ENCODE measurements at regions not wholly inside any gene's neighbourhood (a gene's known extent, or its start where the extent isn't known, plus 50 kb on each side); places are given as distances from the start of the nearest gene placed in this dataset.

DNA sequence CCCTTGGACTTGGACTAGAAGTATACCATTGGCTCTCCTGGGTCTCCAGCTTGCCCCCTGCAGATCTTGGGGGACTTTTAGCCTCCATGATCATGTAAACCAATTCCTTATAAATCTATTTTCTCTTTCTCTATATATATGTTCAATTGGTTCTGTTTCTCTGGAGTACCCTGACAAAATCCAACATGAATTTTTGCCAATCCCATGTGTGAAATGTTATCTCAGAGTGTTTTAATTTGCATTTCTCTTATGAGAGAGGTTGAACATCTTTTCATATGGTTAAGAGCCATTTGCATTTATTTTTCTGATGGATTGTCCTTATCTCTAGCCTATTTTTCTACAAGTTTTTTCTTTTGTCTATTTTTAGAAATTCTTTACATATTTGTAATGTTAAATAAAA is 131.7 kb upstream of the NEO1 start:
- DNase-seq (ENCODE audit: low read depth in 2 of 2) = no peak

DNA sequence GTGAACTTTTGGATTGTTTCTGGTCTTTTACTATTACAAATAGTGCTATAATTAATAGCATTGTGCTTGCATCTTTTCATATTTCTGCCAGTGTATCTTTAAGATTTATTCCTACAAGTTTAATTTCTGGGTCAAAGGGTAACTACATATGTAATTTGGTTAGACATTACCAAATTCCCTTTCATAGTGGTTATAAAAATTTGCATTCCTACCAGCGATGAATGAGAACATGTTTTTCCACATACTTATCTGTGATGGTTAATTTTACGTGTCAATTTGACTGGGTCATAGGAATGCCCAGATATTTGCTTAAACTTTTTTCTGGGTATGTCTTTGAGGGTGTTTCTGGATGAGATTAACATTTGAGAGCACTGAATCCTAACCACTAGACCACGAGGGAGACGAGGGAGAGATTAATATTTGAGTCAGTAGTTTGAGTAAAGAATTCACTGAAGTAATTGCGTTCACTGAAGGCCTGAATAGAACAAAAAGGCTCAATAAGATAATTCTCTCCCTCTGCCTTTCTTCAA is 132.3 kb upstream of the NEO1 start:
- DNase-seq (ENCODE audit: low read depth in 2 of 2) = no peak

DNA sequence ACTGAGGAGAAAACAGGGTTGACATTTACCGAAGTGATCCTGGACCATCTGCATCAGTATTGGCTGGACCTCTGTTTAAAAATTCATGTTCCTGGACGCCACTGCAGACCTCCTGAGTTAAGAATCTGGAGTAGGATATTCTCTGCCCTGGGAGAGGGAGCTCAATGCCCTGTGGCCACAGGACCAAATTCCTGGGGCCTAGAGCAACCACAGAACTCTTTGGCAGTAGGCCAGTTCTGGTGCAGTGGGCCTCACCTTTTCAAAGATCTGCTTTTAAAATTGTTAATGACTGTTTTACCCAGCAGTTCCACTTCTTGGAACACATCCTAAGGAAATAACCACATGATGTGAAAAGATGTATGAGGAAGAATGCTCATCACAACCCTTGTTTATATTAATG is 133.3 kb upstream of the ADPGK start:
- no peak for DNase-seq (ENCODE audit: low read depth in 2 of 2)

DNA sequence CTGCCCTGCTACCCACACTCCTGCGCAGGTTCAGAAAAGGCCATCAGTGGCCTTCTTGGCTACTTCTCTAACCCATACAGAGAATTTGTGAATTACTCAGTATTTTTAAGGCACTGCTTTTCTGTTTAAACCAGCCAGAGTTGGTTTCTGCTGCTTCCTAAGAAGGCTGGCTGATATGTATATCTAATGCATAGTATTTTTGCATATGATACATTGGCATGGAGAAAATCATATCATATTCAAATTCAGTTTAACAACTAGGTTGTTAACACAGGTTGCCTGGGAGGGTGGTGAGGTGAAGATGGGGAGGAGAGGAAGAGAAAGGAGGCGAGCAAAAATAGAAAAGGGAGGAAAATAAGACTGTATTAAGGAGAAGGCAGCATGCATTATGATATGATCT is 132.8 kb upstream of the ADPGK start:
- no peak for DNase-seq (ENCODE audit: low read depth in 2 of 2)

DNA sequence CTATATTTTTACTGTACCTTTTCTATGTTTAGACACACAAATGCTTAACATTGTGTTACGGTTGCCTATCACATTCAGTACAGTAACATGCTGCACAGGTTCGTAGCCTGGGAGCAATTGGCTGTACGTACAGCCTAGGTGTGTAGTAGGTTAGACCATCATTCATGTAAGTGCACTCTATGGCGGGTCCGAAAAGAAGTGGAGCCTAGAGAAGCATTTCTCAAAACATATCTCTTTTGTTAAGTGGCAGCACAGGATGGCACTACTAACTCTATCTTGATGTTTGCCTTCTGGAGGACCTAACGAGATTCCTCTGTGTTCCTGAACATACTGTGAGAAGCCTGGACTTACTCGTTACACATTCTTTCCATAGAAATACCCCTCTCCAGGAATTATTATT is 132.3 kb upstream of the ADPGK start:
- DNase-seq (ENCODE audit: low read depth in 2 of 2) = no peak

DNA sequence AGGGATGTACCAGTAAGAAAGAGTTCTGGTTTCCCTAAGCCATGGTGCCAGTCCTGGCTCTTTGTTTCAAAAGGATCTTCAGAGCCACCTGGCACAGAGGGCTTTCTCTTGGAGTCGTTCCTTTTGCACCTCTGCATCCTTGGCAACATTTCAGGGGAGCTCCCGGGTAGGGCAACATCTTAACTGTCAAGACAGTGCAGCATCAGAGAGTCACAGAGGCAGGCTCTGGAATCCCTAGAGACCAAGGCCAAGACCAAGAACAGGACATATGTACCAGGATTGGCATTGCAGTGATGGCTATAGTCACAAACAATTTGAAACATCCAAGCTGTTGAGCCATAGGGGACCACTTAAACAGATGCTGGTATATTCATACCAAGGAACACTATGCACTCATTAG is 129.4 kb upstream of the ADPGK start:
- no peak for DNase-seq (ENCODE audit: low read depth in 2 of 2)

DNA sequence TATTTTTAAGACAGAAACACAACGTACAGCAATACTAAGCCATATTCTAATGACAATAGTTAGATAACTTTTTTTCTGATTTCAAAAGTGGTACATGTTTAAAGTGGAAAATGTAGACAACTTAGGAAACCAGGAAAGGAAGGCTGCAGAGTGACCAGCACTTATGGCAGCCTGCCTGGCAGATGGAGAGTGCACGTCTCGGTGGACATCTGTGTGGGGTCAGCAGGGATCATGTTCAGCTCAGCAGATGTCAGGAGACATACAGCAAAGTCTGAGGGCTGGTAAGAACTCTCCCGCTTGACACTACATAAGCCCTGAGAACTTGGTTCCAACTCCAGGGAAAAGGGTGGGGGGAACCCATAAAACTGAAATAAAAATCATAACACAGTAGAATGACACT is 128.6 kb upstream of the ADPGK start:
- DNase-seq (ENCODE audit: low read depth in 2 of 2) = no peak

DNA sequence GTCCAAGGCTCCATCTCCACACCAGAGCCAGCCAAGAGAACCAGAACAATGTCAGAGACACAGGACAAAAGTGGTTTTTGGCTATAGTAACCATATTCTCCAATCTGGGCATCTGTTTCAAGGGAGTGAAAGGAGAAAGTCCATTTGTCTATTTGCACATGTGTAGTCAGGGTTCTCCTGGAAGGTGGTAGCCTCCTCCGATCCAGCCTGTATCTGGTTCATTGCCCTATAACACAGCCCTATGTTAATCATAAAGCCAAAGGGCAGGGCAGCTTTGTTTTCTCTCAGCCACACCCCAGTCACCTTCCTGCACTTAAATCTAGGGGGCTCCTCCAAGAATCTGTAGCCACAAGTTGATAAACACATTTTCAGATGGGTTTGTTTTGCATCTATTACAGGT is 128.1 kb upstream of the ADPGK start:
- no peak for DNase-seq (ENCODE audit: low read depth in 2 of 2)

DNA sequence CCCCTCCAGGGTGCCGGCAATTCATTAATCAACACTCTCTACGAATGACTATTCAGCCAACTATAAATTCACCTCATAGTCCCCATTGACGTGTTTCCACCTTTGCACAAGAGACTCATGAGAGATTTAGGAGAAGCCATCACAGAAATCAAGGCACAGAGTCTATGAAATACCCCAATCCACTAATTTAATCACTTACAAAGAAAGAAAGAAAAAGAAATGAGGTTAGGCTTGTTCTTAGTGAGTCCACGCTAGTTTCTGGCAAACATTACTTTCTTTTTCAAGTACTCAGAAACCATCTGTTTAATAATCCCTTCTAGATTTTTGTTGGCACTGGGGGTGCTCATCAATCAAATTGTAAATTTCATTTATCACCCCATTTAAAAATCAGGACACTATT is 125.2 kb upstream of the ADPGK start:
- no peak for DNase-seq (ENCODE audit: low read depth in 2 of 2)

DNA sequence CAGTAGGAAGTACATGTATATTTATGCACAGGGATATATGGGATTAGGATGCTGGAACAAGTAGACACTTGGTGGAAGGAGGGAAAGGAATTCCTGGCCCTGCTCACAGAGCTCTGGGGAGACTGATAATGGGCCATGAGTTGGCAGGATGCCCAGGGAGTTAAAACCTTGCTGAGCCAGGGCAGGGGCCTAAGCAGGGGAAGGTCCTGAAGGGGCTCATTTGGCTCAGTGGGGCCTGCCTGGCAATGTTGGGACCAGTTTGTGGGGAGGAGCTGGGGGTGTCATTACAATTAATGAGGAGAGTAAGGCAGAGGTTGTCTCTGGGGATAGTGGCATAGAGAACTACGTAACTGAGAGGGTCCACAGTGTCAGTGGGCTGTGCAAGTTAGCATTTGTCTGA is 124.2 kb upstream of the ADPGK start:
- DNase-seq (ENCODE audit: low read depth in 2 of 2) = no peak

DNA sequence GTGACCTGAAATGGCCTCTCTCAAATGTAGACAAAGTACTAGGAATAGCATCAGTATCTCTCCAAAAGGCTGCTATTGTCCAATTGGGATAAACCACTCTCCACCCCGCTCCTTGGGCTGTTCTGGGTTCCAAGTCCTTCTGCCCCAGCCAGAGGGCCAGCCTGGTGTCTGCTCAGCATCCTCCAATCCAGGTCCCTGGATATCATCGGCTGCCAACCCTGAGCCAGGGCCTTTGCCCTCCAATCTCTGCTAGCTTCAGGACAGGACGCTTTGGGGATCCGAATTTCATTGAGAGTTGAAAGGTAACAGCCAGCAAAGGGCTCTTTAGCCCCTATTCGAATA is 119.3 kb upstream of the ADPGK start:
- DNase-seq (ENCODE audit: low read depth in 2 of 2) = no peak

DNA sequence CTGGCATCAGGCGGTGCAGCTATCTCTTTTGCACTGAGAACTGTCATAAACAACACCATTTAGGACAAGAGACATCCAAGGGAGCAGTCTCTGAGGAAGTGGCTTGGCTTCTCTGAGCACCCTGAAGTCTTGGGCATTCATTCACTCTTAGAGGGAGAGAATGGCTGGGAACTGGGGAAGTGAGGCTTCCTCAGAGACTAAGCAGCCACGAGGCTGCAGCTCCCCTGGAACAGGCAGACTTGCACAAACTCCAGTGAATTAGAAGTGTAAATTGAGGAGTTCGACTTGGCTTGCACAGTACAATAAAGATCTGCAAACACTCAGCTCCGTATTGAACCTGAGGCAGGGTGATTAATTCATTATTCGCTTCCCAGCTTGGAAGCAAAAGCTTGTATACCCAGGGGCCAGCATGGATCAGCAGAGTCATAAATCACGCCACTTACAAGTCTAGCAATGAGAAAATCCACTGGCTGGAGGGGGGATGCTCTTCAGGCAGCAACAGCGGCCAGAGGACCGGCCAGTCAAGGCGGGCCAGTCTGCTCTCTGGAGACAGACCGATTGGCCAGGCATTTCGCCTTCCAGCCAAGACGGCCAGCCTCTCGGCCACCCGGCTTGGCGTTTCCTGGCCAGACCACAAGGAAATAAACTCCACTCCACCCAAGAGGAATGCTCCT is 118.8 kb upstream of the ADPGK start:
- DNase-seq (ENCODE audit: low read depth in 2 of 2) = peak in 1 of 2 donors; percentile 11

DNA sequence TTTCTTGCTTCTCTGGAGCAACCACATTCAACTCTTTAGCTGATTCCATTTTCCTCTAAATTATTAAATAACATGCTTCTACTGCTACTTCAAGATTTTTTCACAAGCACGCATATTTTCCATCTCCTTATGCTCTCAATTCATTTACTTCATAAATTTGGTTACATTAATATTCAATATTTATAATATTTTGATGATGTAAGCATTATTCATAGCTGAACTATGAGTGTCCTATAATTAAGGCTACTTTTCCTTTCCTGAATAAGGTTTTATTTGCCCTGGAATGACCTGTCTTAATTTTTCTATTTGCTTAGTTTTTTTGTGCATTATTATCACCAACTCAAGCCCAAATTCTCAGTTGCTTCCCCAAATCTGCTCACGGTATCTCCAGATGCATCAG is 109.4 kb upstream of the ADPGK start:
- no peak for DNase-seq (ENCODE audit: low read depth in 2 of 2)

DNA sequence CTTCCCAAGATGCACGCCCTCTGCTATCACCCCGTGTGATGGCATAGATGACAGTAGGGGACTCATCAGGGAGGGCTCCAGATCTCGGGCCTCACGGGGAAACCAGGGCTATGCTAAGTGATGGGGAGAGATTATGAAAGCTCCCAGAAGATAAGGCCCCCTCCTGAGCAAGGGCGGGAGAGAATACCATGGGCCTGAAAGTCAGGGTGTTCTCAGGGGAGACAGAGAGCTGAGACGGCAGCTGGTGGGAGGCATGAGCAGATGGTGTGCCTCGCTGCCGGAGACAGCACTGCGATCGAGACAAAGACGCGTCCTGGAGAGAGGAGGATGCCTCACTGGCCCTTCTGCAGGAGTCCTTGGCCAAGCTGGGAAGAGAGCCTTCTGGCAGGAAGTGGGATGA is 106.5 kb upstream of the ADPGK start:
- DNase-seq (ENCODE audit: low read depth in 2 of 2) = no peak

DNA sequence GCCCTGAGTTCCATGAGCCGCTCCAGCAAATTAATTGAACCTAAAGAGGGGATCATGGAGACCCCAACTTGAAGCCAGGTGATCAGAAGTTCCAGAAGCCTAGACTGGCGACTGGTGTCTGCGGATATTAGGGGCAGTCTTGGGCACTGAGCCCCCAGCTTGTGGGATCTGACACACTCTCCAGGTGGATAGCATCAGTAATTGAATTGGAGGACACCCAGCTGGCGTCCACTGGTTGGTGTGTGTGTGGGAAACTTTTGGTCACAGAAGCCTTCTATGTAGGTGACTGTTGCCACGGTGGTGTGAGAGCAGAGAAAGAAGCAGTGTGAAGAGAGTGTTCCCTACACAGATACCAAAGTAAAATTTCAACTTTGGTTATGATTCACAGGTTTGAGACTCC is 106.0 kb upstream of the ADPGK start:
- no peak for DNase-seq (ENCODE audit: low read depth in 2 of 2)

DNA sequence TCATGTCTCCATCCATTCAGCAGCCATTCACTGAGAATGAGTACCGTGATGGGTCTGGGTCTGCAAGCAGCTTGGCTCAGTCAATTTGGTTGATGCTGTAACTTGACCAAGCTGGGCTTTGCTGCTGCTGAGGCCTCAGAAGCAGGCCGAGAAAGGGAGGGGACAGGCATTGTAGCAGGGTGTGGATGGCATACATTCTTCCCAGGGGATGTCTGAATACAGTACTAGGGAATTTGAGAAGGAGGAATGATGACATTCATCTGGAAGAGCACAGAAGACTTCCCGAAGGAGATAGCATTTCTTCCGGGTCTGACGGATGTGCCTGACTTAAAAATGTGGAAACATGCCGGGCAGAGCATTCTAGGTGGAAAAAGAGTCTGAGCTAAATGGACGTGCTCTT is 105.3 kb upstream of the ADPGK start:
- no peak for DNase-seq (ENCODE audit: low read depth in 2 of 2)

DNA sequence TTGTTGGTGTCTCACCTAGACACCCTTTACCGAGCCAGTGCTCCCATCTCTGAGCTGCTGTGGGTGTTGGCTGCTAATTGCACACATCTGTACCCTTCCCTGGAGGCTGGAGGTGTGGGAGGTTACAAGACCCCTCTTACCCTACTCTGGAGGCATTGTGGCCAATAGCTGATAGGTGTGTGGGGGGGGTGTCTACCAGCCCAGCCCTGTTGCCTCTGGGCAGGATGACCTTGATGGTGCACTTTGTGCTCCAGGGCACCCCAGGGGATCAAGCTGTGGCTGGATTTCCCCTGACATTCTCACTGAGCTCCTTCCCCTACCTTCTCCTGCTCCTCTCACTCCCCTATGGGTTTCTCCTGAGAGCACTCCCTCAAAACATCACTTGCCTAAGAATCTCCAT is 104.7 kb upstream of the ADPGK start:
- DNase-seq (ENCODE audit: low read depth in 2 of 2) = no peak

DNA sequence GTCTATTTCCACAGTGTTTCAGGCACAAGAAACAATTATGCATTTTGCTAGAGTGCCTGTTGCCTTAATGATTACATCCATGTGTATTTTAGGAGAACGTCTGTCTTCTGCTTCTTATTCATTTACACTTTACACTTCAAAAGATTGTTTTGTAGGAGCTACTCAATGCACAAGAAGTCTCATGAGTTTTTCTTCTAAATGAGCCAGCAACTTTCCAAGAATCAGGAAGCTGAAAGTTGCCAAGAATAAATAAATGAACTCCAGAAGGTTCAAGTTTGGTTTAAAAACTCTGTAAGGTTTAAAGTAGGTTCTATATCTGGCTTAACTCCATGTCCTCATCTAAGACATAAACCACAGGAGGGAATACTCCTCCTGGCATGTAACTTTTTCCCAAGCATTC is 103.8 kb upstream of the ADPGK start:
- no peak for DNase-seq (ENCODE audit: low read depth in 2 of 2)

DNA sequence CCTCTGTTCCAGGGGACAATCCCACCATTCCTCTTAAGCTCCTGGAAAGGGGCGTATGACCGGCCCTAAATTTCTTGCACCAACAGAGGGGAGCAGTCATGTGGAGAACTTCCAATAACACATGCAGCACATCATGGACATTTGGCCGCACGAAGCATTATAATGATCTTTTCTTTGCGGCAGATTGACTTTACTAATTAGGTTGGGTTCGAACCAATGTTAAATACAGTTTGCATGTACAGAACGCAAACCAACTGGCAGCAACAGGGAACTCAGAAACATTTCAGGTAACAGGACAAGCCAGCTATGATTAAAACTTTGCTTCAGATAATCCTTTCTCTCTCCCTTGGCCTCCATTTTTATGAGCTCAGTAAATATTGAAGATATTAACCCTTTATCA is 100.8 kb upstream of the ADPGK start:
- DNase-seq (ENCODE audit: low read depth in 2 of 2) = no peak

DNA sequence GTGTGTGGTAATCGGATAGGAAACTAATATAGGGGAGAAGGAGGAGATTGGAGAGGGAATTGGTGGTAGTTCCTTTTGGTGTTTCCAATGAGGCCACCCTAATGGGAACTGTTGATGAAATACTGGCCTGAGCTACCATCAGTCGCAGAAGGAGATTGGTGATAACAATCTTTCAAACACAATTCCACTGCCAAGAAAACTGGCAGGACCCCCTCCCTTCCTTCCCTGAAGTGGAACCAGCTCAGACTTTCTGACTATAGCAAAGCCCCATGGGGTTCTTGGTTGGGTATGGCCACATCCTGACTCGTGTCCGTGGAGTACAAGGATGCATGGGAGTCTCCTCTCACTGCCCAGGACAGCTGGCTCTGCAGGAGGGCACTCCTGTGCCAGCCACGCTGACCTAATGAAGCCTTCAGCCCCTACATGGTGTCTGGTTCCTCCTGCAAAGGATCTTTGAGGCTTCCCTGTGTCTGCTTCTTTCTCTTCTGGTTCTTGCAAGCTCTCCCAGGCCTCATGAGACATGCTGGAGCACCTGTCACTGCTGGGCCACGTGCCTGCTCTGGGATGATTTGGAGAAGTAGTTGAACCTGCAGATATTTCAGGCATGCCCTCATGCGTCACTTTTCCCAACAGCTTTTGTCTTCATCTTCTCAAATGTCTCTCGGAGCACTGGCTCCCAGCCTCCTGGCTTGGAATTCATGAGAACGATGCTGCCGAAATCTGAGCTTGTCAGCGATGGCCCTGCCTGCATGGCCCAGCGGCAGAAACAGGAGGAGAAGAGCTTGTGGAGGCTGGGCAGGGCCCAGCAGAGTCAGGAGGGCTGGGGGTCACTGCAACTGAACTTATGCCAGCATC is 90.0 kb upstream of the ADPGK start:
- DNase-seq (ENCODE audit: low read depth in 2 of 2) = no peak

DNA sequence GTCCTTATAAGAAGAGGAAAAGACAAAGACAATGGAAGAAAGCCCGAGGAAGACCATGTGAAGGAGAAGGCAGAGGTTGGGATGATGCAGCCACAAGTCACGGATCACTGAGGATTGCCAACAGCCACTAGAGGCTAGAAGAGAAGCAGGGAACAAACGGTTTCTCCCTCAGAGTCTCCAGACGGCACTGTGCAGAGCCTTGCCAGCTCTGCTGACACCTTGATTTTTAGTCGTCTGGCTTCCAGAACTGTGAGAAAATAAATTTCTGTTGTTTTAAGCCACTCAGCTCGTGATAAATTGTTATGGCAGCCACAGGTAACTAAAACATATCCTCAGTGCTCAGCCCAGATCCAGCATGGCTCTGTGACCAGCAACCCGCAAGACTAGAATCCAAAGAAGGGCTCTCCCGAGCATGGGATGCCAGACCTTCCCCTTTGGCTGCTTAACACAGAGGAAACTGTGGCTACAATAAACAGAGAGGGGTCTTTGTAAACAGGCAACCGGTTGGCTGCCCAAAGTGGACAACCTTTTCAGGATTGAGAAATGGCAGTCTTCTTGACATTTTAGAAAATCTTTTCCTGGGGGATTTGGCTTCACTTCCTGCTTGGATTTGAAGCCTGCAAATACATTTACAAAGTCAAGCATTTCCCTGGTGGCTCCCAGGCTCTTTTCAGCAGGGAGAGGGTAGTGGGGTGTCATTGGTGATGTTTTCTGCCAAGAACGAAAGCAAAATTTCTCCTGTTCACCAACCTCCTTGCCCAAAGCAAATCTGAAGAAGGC is 88.7 kb upstream of the ADPGK start:
- no peak for DNase-seq (ENCODE audit: low read depth in 2 of 2)

DNA sequence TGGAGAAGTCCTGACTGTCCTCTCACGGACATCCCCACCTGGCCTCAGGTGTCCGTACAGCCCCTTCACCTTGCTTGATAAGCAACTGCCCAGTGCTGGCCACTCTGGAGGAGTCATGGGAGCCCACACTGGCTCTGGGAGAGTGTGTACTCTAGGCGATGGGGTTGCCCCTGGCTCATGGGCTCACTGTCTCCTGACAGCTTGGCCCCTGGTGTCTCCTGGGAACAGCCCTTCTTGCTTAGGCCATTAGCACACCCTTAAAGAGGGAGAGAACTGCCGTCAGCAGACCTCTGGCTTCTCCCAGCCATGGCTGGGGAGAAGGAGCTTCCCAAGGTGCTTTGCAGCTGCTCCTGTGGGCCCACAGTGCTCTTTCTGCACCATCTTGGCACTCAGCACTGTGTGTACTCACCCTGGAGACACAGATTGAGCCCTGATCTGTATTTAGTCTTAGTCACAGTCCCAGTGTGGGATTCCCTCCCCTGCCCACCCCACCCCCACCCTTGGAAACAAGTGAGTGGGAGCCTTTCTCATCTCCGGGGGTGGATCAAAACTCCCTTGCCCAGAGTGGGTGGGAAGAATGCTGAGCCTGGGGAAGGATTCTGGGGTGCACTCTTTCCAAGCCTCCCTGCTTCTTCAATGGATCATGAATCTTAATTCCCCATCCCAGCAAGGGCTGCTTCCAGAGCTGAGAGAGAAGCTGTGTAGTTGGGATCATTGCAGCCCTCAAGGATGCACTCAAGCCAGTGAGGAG is 83.5 kb upstream of the ADPGK start:
- DNase-seq (ENCODE audit: low read depth in 2 of 2) = no peak

Measured in lung microvascular endothelial cell (primary cell).